Right lobe of liver (tissue), 4 donors: ENCODE measurements at regions not wholly inside any gene's neighbourhood (a gene's known extent, or its start where the extent isn't known, plus 50 kb on each side); places are given as distances from the start of the nearest gene placed in this dataset.

Experiments used
- POLR2A ChIP-seq: fragments of 450-650 bp; IDR thresholded peaks from one replicate; pipeline ENCODE4 v1.6.1; 2017; ENCODE audit warnings: antibody characterized with exemption, mild to moderate bottlenecking
- TF ChIP-seq, protein P1 (sequence below), 4 donors: fragments of 200-600 bp in 3 of 4; fragments of 450-650 bp in 1 of 4; IDR thresholded peaks; one replicate each; pipeline versions ENCODE4 v1.5.1 to v1.8.0; 2016 to 2022; ENCODE audit warnings: antibody characterized with exemption in 4 of 4, mild to moderate bottlenecking in 2 of 4
- donor health status: DM: no; HTN: no; CAD: no.
- donor health status: DM: no; HTN: no; CAD: no.
- donor health status: DM: no; HTN: yes; CAD: no.

- TF ChIP-seq, protein P1, sequence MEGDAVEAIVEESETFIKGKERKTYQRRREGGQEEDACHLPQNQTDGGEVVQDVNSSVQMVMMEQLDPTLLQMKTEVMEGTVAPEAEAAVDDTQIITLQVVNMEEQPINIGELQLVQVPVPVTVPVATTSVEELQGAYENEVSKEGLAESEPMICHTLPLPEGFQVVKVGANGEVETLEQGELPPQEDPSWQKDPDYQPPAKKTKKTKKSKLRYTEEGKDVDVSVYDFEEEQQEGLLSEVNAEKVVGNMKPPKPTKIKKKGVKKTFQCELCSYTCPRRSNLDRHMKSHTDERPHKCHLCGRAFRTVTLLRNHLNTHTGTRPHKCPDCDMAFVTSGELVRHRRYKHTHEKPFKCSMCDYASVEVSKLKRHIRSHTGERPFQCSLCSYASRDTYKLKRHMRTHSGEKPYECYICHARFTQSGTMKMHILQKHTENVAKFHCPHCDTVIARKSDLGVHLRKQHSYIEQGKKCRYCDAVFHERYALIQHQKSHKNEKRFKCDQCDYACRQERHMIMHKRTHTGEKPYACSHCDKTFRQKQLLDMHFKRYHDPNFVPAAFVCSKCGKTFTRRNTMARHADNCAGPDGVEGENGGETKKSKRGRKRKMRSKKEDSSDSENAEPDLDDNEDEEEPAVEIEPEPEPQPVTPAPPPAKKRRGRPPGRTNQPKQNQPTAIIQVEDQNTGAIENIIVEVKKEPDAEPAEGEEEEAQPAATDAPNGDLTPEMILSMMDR (IDR thresholded peaks at IDR 0.05), result no peak
- TF ChIP-seq POLR2A, result no peak
Observed at GRCh38 chr13:110774490-110774889, 61.0 kb downstream of the ING1 start.
